Liver (tissue), 3 donors: ENCODE measurements at regions not wholly inside any gene's neighbourhood (a gene's known extent, or its start where the extent isn't known, plus 50 kb on each side); places are given as distances from the start of the nearest gene placed in this dataset.
"Not testable (repeated sequence)": the region's sequence is repeated elsewhere in the genome, so short reads cannot be mapped to it uniquely, and the experiment has no call there.

ENCODE experiments used
- EGR1 ChIP-seq, 2 donors: IDR thresholded peaks; 2 replicates each; pipeline ENCODE4 v1.6.1; 2016 to 2018; ENCODE audit warnings: antibody characterized with exemption in 2 of 2, low read depth in 2 of 2
- FOXA1 ChIP-seq: IDR thresholded peaks from 2 replicates; pipeline ENCODE4 v1.6.1; 2016; ENCODE audit warnings: antibody characterized with exemption
- HNF4A ChIP-seq, 2 donors: conservative IDR thresholded peaks; 2 replicates each; pipeline ENCODE4 v1.6.1; 2016; ENCODE audit warnings: antibody characterized with exemption in 2 of 2, mild to moderate bottlenecking in 2 of 2
- JUND ChIP-seq, 2 donors: IDR thresholded peaks; 2 replicates each; pipeline ENCODE4 v1.6.1; 2016; ENCODE audit warnings: antibody characterized with exemption in 2 of 2
- MAX ChIP-seq: IDR thresholded peaks from 2 replicates; pipeline ENCODE4 v1.6.1; 2016; ENCODE audit warnings: antibody characterized with exemption
- RAD21 ChIP-seq, 2 donors: IDR thresholded peaks; 2 replicates each; pipeline ENCODE4 v1.6.1; 2016; ENCODE audit warnings: antibody characterized with exemption in 2 of 2, mild to moderate bottlenecking in 2 of 2
- REST ChIP-seq: IDR thresholded peaks from 2 replicates; pipeline ENCODE4 v1.6.1; 2016; ENCODE audit warnings: antibody characterized with exemption, mild to moderate bottlenecking
- SP1 ChIP-seq: IDR thresholded peaks from 2 replicates; pipeline ENCODE4 v1.6.1; 2018; ENCODE audit warnings: antibody characterized with exemption, mild to moderate bottlenecking
- TAF1 ChIP-seq: conservative IDR thresholded peaks from 2 replicates; pipeline ENCODE4 v1.6.1; 2016; ENCODE audit warnings: antibody characterized with exemption, mild to moderate bottlenecking
- YY1 ChIP-seq: IDR thresholded peaks from 2 replicates; pipeline ENCODE4 v1.6.1; 2016; ENCODE audit warnings: antibody characterized with exemption, mild to moderate bottlenecking
- TF ChIP-seq, protein P1 (sequence below): fragments of 150-350 bp; IDR thresholded peaks from 2 replicates; pipeline ENCODE4 v1.5.1; 2017; ENCODE audit warnings: improper control_type of control experiment, low read depth, low read length; ENCODE audit not compliant: missing input control
- TF ChIP-seq, protein P2 (sequence below): IDR thresholded peaks from 2 replicates; pipeline ENCODE4 v1.6.1; 2016; ENCODE audit warnings: antibody characterized with exemption
- donor health status: healthy.
- donor health status: healthy.

DNA sequence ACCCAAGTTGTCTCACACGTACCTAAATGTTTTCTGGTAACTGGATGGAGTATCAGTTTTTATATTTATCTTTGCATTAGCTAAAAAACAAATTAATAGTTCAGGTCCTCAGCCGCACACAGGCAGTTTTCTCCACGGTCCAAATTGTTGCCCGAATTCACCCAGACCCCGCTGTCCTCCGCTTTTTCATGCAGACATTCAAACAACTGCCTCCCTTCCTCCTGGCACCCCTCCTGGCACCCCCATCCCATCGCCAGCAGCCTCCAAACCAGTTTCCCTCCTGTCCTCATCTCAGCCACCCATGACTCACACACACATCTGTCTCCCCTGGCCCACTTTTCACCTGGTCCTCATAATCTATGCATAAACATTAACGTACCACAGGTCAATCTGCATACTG is 50.7 kb upstream of the RABL2A start:
- not testable (repeated sequence) for TF ChIP-seq JUND (IDR thresholded peaks at IDR 0.05); EGR1 (IDR thresholded peaks at IDR 0.05; ENCODE audit: low read depth in 2 of 2); TAF1; MAX; SP1; REST; HNF4A (conservative IDR thresholded peaks at IDR 0.05); FOXA1; YY1; RAD21 (IDR thresholded peaks at IDR 0.05)
- TF ChIP-seq, protein P1, sequence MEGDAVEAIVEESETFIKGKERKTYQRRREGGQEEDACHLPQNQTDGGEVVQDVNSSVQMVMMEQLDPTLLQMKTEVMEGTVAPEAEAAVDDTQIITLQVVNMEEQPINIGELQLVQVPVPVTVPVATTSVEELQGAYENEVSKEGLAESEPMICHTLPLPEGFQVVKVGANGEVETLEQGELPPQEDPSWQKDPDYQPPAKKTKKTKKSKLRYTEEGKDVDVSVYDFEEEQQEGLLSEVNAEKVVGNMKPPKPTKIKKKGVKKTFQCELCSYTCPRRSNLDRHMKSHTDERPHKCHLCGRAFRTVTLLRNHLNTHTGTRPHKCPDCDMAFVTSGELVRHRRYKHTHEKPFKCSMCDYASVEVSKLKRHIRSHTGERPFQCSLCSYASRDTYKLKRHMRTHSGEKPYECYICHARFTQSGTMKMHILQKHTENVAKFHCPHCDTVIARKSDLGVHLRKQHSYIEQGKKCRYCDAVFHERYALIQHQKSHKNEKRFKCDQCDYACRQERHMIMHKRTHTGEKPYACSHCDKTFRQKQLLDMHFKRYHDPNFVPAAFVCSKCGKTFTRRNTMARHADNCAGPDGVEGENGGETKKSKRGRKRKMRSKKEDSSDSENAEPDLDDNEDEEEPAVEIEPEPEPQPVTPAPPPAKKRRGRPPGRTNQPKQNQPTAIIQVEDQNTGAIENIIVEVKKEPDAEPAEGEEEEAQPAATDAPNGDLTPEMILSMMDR, result not testable (repeated sequence)
- TF ChIP-seq, protein P2, sequence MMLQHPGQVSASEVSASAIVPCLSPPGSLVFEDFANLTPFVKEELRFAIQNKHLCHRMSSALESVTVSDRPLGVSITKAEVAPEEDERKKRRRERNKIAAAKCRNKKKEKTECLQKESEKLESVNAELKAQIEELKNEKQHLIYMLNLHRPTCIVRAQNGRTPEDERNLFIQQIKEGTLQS, result not testable (repeated sequence)
